H1 (cell line): ENCODE measurements at regions not wholly inside any gene's neighbourhood (a gene's known extent, or its start where the extent isn't known, plus 50 kb on each side); places are given as distances from the start of the nearest gene placed in this dataset.
A peak's percentile ranks its signal among the peaks of the same experiment; 100 is the strongest.

Experiments used
- CTCF ChIA-PET: fragments of 300-600 bp; sonication (Branson Sonifier 250); formaldehyde crosslinking; loops from one replicate; lab custom pipeline; 2021; ENCODE audit not compliant: partially characterized antibody; lab: Charles Lee
- POLR2A ChIA-PET: fragments of 300-600 bp; sonication (Branson Sonifier 250); formaldehyde crosslinking; loops from one replicate; lab custom pipeline; 2021; ENCODE audit warnings: inconsistent platforms; ENCODE audit not compliant: partially characterized antibody; lab: Charles Lee
- DNase-seq, 2 experiments: peaks; one replicate each; pipeline versions ENCODE4 v3.0.0 to v3.0.0-alpha.2; 2010 to 2022; ENCODE audit warnings: low spot score in 2 of 2, low read depth in 1 of 2, mixed read lengths in 1 of 2
- FAIRE-seq: peaks from 2 replicates; lab custom pipeline; 2011; peaks lifted over from hg19 to GRCh38; lab: Jason Lieb, UNC
- H2AFZ ChIP-seq: 2 replicates; pipeline ENCODE4 v1.8.1; 2012; ENCODE audit warnings: low read length, inconsistent platforms
- H2AK5ac ChIP-seq: 2 replicates; pipeline ENCODE4 v1.6.1; 2013; ENCODE audit warnings: low read depth, low read length
- H2BK120ac ChIP-seq: replicated peaks from 2 replicates; pipeline ENCODE3; 2013; ENCODE audit warnings: low read depth, low read length, inconsistent platforms
- H2BK12ac ChIP-seq: 2 replicates; pipeline ENCODE4 v1.6.1; 2013; ENCODE audit warnings: low read depth, low read length
- H2BK15ac ChIP-seq: 2 replicates; pipeline ENCODE4 v1.6.1; 2013; ENCODE audit warnings: low read length
- H2BK20ac ChIP-seq: 2 replicates; pipeline ENCODE4 v1.6.1; 2013; ENCODE audit warnings: low read length
- H2BK5ac ChIP-seq: 2 replicates; pipeline ENCODE4 v1.6.1; 2013; ENCODE audit warnings: low read depth, low read length
- H3K14ac ChIP-seq: 2 replicates; pipeline ENCODE4 v1.6.1; 2013; ENCODE audit warnings: inconsistent platforms; ENCODE audit not compliant: insufficient read length
- H3K18ac ChIP-seq: 2 replicates; pipeline ENCODE4 v1.6.1; 2013; ENCODE audit warnings: low read length; ENCODE audit errors: extremely low read depth
- H3K23ac ChIP-seq: 2 replicates; pipeline ENCODE4 v1.6.1; 2013; ENCODE audit warnings: inconsistent platforms; ENCODE audit not compliant: insufficient read length
- H3K23me2 ChIP-seq: 2 replicates; pipeline ENCODE4 v1.6.1; 2013; ENCODE audit warnings: low read depth, low read length
- H3K27ac ChIP-seq: 2 replicates; pipeline ENCODE4 v1.6.1; 2011; ENCODE audit warnings: low read depth, low read length, inconsistent platforms
- H3K27me3 ChIP-seq, 4 experiments: replicated peaks in 1 of 4; 1 replicate in 1 of 4; 2 replicates in 3 of 4; pipeline versions ENCODE4 v1.6.1 to v1.8.1; 2011 to 2013; ENCODE audit warnings: low read length in 3 of 4, mild to moderate bottlenecking in 3 of 4, inconsistent platforms in 2 of 4, mixed read lengths in 2 of 4, moderate library complexity in 1 of 4; ENCODE audit not compliant: control insufficient read depth in 3 of 4, insufficient read depth in 3 of 4; ENCODE audit errors: extremely low read depth in 1 of 4
- H3K36me3 ChIP-seq, 4 experiments: 2 replicates each; pipeline versions ENCODE4 v1.6.1 to v1.8.1; 2011 to 2013; ENCODE audit warnings: mild to moderate bottlenecking in 4 of 4, low read length in 3 of 4, moderate library complexity in 2 of 4, control low read depth in 1 of 4, inconsistent platforms in 1 of 4; ENCODE audit not compliant: insufficient read depth in 4 of 4, control insufficient read depth in 2 of 4
- H3K4ac ChIP-seq: replicated peaks from 2 replicates; pipeline ENCODE3; 2013; ENCODE audit warnings: low read length, low read depth, mixed read lengths, inconsistent platforms; ENCODE audit not compliant: insufficient read length
- H3K4me1 ChIP-seq, 4 experiments: replicated peaks in 1 of 4; 1 replicate in 1 of 4; 2 replicates in 3 of 4; pipeline versions ENCODE4 v1.6.1 to v1.8.1; 2011 to 2013; ENCODE audit warnings: low read length in 3 of 4, inconsistent platforms in 2 of 4, mixed read lengths in 1 of 4; ENCODE audit not compliant: insufficient read depth in 4 of 4, control insufficient read depth in 3 of 4
- H3K4me2 ChIP-seq, 2 experiments: 2 replicates each; pipeline versions ENCODE4 v1.6.1 to v1.8.1; 2011 to 2013; ENCODE audit warnings: low read depth in 2 of 2, low read length in 2 of 2, control low read depth in 1 of 2, inconsistent platforms in 1 of 2, mild to moderate bottlenecking in 1 of 2; ENCODE audit not compliant: insufficient read depth in 1 of 2
- H3K4me3 ChIP-seq, 4 experiments: fragments of 200-600, 300-600 bp in 1 of 4; sonication (generic), shearing (Covaris generic), sonication (Bioruptor Twin) in 1 of 4; 2 replicates each; pipeline versions ENCODE4 v1.5.1 to v1.8.1; 2011 to 2016; ENCODE audit warnings: low read length in 4 of 4, low read depth in 3 of 4, control low read depth in 2 of 4, inconsistent platforms in 2 of 4, mild to moderate bottlenecking in 2 of 4, mixed read lengths in 1 of 4, moderate library complexity in 1 of 4; ENCODE audit not compliant: insufficient read depth in 2 of 4; ENCODE audit errors: extremely low read depth in 1 of 4
- H3K56ac ChIP-seq: replicated peaks from 2 replicates; pipeline ENCODE3; 2013; ENCODE audit warnings: low read depth, mild to moderate bottlenecking, mixed read lengths, low read length, inconsistent platforms; ENCODE audit not compliant: insufficient read length
- H3K79me1 ChIP-seq: 2 replicates; pipeline ENCODE4 v1.6.1; 2013; ENCODE audit warnings: low read depth, low read length, control low read depth
- H3K79me2 ChIP-seq, 2 experiments: 2 replicates each; pipeline versions ENCODE4 v1.6.1 to v1.8.1; 2012 to 2013; ENCODE audit warnings: low read length in 2 of 2, mild to moderate bottlenecking in 2 of 2, inconsistent platforms in 1 of 2; ENCODE audit not compliant: insufficient read depth in 2 of 2, control insufficient read depth in 1 of 2
- H3K9ac ChIP-seq, 4 experiments: replicated peaks in 1 of 4; 1 replicate in 1 of 4; 2 replicates in 3 of 4; pipeline versions ENCODE4 v1.6.1 to v1.8.1; 2011 to 2013; ENCODE audit warnings: low read depth in 3 of 4, low read length in 3 of 4, control low read depth in 2 of 4, mild to moderate bottlenecking in 2 of 4, moderate library complexity in 2 of 4, inconsistent platforms in 1 of 4; ENCODE audit errors: extremely low read depth in 1 of 4
- H3K9me3 ChIP-seq, 2 experiments: 2 replicates each; pipeline versions ENCODE4 v1.6.1 to v1.8.1; 2012 to 2013; ENCODE audit warnings: mild to moderate bottlenecking in 2 of 2, moderate library complexity in 2 of 2, control low read depth in 1 of 2, inconsistent platforms in 1 of 2, low read depth in 1 of 2, low read length in 1 of 2, mixed read lengths in 1 of 2; ENCODE audit not compliant: insufficient read depth in 2 of 2
- H4K20me1 ChIP-seq, 2 experiments: replicated peaks in 1 of 2; 2 replicates each; pipeline versions ENCODE3 to v1.8.1; 2011 to 2013; ENCODE audit warnings: inconsistent platforms in 2 of 2, low read length in 2 of 2, mild to moderate bottlenecking in 1 of 2; ENCODE audit not compliant: insufficient read depth in 2 of 2, control insufficient read depth in 1 of 2
- H4K5ac ChIP-seq: 2 replicates; pipeline ENCODE4 v1.6.1; 2013; ENCODE audit warnings: low read length, low read depth, mixed read lengths, inconsistent platforms; ENCODE audit not compliant: insufficient read length
- H4K8ac ChIP-seq: 2 replicates; pipeline ENCODE4 v1.8.0; 2013; ENCODE audit warnings: mild to moderate bottlenecking, moderate library complexity, low read length, inconsistent platforms; ENCODE audit not compliant: insufficient read depth; ENCODE audit errors: extremely low read depth
- H4K91ac ChIP-seq: replicated peaks from 2 replicates; pipeline ENCODE3; 2013; ENCODE audit warnings: low read length, mixed read lengths, inconsistent platforms; ENCODE audit not compliant: insufficient read length
- CTBP2 ChIP-seq: IDR thresholded peaks from 2 replicates; pipeline ENCODE4 v1.7.0; 2011; ENCODE audit warnings: borderline replicate concordance, mild to moderate bottlenecking, moderate library complexity, mixed read lengths, low read length; ENCODE audit not compliant: insufficient read depth, insufficient read length
- JUN ChIP-seq: IDR thresholded peaks from 2 replicates; pipeline ENCODE4 v1.6.1; 2011; ENCODE audit warnings: low read depth, mild to moderate bottlenecking, improper control_type of control experiment, low read length
- JUND ChIP-seq: IDR thresholded peaks from 2 replicates; pipeline ENCODE4 v1.6.1; 2011; ENCODE audit warnings: mild to moderate bottlenecking, improper control_type of control experiment, low read length
- NANOG ChIP-seq: IDR thresholded peaks from 2 replicates; pipeline ENCODE4 v1.6.1; 2011; ENCODE audit warnings: low read length, low read depth, mild to moderate bottlenecking, inconsistent platforms; ENCODE audit not compliant: insufficient read depth, poor library complexity, severe bottlenecking
- POLR2AphosphoS5 ChIP-seq: IDR thresholded peaks from 2 replicates; pipeline ENCODE4 v1.6.1; 2011; ENCODE audit warnings: low read depth, low read length
- RAD21 ChIP-seq, 2 experiments: IDR thresholded peaks in 1 of 2; conservative IDR thresholded peaks in 1 of 2; 2 replicates each; pipeline ENCODE4 v1.6.1; 2011; ENCODE audit warnings: low read depth in 2 of 2, low read length in 2 of 2, improper control_type of control experiment in 1 of 2, inconsistent platforms in 1 of 2, mild to moderate bottlenecking in 1 of 2, moderate library complexity in 1 of 2
- WGBS, 2 experiments: shearing (Covaris generic) in 1 of 2; methylation state at CpG; one replicate each; pipeline versions ENCODE4 v1.1.6 to v1.1.7; 2013 to 2015; ENCODE audit warnings: low lambda C conversion rate in 2 of 2, mixed read lengths in 2 of 2, inconsistent platforms in 1 of 2, low coverage in 1 of 2, missing lambda C conversion rate in 1 of 2; ENCODE audit not compliant: insufficient replicate concordance in 2 of 2, insufficient coverage in 1 of 2, insufficient read length in 1 of 2; ENCODE audit errors: extremely low coverage in 1 of 2, missing lambda C conversion rate in 1 of 2; 5-methylcytosine and 5-hydroxymethylcytosine counted together

DNA sequence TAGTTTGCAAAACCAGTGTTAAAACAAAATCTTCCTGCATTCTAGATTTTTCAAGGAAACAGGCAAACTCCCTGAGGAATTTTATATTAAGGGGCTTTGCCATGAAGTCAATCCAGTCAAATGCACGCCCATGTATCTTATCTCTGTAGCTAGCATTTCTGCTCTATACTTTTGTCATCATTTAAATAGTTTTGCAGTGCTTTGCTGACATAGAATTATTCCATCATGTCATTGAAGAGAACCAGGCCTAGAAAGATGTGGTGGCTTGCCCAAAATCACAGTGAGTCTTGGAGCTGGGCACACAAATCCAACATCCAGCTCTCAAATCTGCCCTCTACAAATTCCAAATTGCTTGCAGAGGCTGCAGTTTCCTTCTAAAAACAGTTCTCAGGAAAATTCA, 66.7 kb upstream of the LNX1 start:
- H4K91ac ChIP-seq, result no peak overlapping the region
- no peak overlapping the region for H3K56ac ChIP-seq
- H3K79me1 ChIP-seq, result no peaks in the 10 kb centered on the region
- no peak overlapping the region for H2BK5ac ChIP-seq
- H3K79me2 ChIP-seq, result no peaks in the 10 kb centered on the region
- H2BK20ac ChIP-seq, result no peak overlapping the region
- H3K9me3 ChIP-seq, result no peaks in the 10 kb centered on the region
- H4K5ac ChIP-seq, result no peak overlapping the region
- no peak overlapping the region for H3K18ac ChIP-seq
- no peak overlapping the region for H3K4me3 ChIP-seq
- no peak overlapping the region for H3K4me2 ChIP-seq
- DNase-seq, result no peak
- 100% methylated on average over 1 of the region's 1 CpG; no CpG with 5 or more reads in 1 of the 2 experiments for WGBS, 2 experiments
- H3K27me3 ChIP-seq, result no peaks in the 10 kb centered on the region
- H3K4me1 ChIP-seq, result no peaks in the 10 kb centered on the region
- H2BK15ac ChIP-seq, result no peak overlapping the region
- H3K23me2 ChIP-seq, result no peaks in the 10 kb centered on the region
- H2AFZ ChIP-seq, result 0 out of 2 replicates have a peak overlapping the region, but pooled peaks have one; percentile 42
- H3K14ac ChIP-seq, result no peak overlapping the region
- POLR2A ChIA-PET, result no interaction called here
- H2AK5ac ChIP-seq, result no peak overlapping the region
- H3K9ac ChIP-seq, result no peak overlapping the region
- TF ChIP-seq JUND (no peak), RAD21 (IDR thresholded peaks at IDR 0.05 in 1 of 2, conservative IDR thresholded peaks at IDR 0.05 in 1 of 2; ENCODE audit: low read depth in 2 of 2, low read length in 2 of 2) (no peak), CTBP2 (no peak), NANOG (no peak), POLR2AphosphoS5 (no peak), JUN (no peak)
- TF ChIP-seq, all 59 proteins: peak for 0
- Histone ChIP-seq H3K23ac (no peak overlapping the region), H4K20me1 (no peaks in the 10 kb centered on the region), H2BK120ac (no peak overlapping the region), H3K36me3 (no peaks in the 10 kb centered on the region), H2BK12ac (no peak overlapping the region), H3K27ac (no peak overlapping the region), H4K8ac (no peak overlapping the region), H3K4ac (no peak overlapping the region)
- CTCF ChIA-PET, result interaction anchor here (1.0 kb wide), 1 partner anchor 152 kb away, joined by 3 read pairs; no protein-coding TSS in a partner anchor
- no peak for FAIRE-seq
